ENCODE measurements at regions not wholly inside any gene's neighbourhood (a gene's known extent, or its start where the extent isn't known, plus 50 kb on each side); places are given as distances from the start of the nearest gene placed in this dataset.

- H3K4me3 ChIP-seq (ENCODE audit: low read depth, poor library complexity, severe bottlenecking) = no peak overlapping the region
- WGBS, 2 donors = 42 to 59% methylated on average over 2 of the region's 2 CpGs
- DNase-seq (ENCODE audit: low spot score in 2 of 2) = no peak
- no peak for TF ChIP-seq POLR2A (IDR thresholded peaks at IDR 0.05)
- TF ChIP-seq CTCF (IDR thresholded peaks at IDR 0.05) = no peak
- intact Hi-C loops (cut with DNase I; ENCODE audit: low total_unique reads) = no loop called here
These were observed 1127.8 kb upstream of the PRKX start for GRCh38 chrX:4841216-4841745.

- WGBS, 2 donors = 60 to 70% methylated on average over 1 of the region's 1 CpG
- no peak overlapping the region for H3K4me3 ChIP-seq (ENCODE audit: low read depth, poor library complexity, severe bottlenecking)
- intact Hi-C loops (cut with DNase I; ENCODE audit: low total_unique reads) = no loop called here
- TF ChIP-seq POLR2A (IDR thresholded peaks at IDR 0.05) (no peak), CTCF (IDR thresholded peaks at IDR 0.05) (no peak)
- no peak for DNase-seq (ENCODE audit: low spot score in 2 of 2)
These were observed 1118.1 kb upstream of the PRKX start for GRCh38 chrX:4831574-4831973.

- no peak for TF ChIP-seq POLR2A (IDR thresholded peaks at IDR 0.05)
- no peak for TF ChIP-seq CTCF (IDR thresholded peaks at IDR 0.05)
- no peak for DNase-seq (ENCODE audit: low spot score in 2 of 2)
- 55 to 68% methylated on average over 9 of the region's 9 CpGs for WGBS, 2 donors
- intact Hi-C loops (cut with DNase I; ENCODE audit: low total_unique reads) = no loop called here
- H3K4me3 ChIP-seq (ENCODE audit: low read depth, poor library complexity, severe bottlenecking) = no peak overlapping the region
These were observed 1117.6 kb upstream of the PRKX start for GRCh38 chrX:4830880-4831557.

DNA sequence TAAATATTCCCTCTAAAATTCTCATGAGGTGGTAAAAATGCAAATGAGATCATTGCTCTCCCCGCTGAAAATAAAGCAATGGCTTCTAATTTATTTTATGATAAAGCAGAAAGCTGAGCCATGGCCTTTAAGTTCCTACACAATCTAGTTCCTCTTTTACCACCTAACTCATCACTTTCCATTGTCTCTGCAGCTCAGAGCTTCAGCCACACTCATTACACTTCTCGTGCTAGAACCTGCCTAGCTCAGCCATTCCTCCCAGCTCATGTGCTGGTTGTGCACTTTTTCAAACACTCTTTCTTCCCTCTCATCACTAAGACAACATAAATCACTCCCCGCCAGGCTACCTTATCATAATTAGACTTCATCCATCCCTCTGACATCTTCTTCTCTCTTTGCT is 1112.1 kb upstream of the PRKX start:
- WGBS, 2 donors = 72 to 73% methylated on average over 3 of the region's 3 CpGs
- peak in 1 of 2 donors; percentile 11 for DNase-seq (ENCODE audit: low spot score in 2 of 2)
- intact Hi-C loops (cut with DNase I; ENCODE audit: low total_unique reads) = no loop called here
- no peak overlapping the region for H3K4me3 ChIP-seq (ENCODE audit: low read depth, poor library complexity, severe bottlenecking)
- TF ChIP-seq CTCF (IDR thresholded peaks at IDR 0.05) = no peak
- TF ChIP-seq POLR2A (IDR thresholded peaks at IDR 0.05) = no peak

GRCh38 chrX:4809571-4809970 is 1096.1 kb upstream of the PRKX start:
- TF ChIP-seq POLR2A (IDR thresholded peaks at IDR 0.05) = no peak
- DNase-seq (ENCODE audit: low spot score in 2 of 2) = no peak
- intact Hi-C loops (cut with DNase I; ENCODE audit: low total_unique reads) = no loop called here
- H3K4me3 ChIP-seq (ENCODE audit: low read depth, poor library complexity, severe bottlenecking) = no peak overlapping the region
- 35 to 45% methylated on average over 4 of the region's 4 CpGs for WGBS, 2 donors

- WGBS, 2 donors = 77 to 80% methylated on average over 4 of the region's 4 CpGs
- no peak overlapping the region for H3K4me3 ChIP-seq (ENCODE audit: low read depth, poor library complexity, severe bottlenecking)
- TF ChIP-seq POLR2A (IDR thresholded peaks at IDR 0.05) = no peak
- no peak for TF ChIP-seq CTCF (IDR thresholded peaks at IDR 0.05)
- DNase-seq (ENCODE audit: low spot score in 2 of 2) = no peak
- intact Hi-C loops (cut with DNase I; ENCODE audit: low total_unique reads) = no loop called here
These were observed 1092.1 kb upstream of the PRKX start for GRCh38 chrX:4805502-4805901.

All from lower leg skin (tissue), 4 donors.